PC-3 (cell line): ENCODE measurements at regions not wholly inside any gene's neighbourhood (a gene's known extent, or its start where the extent isn't known, plus 50 kb on each side); places are given as distances from the start of the nearest gene placed in this dataset.

ENCODE experiments used
- CTCF ChIP-seq: fragments of 300-600 bp; sonication (generic); conservative IDR thresholded peaks from 2 replicates; pipeline ENCODE4 v1.5.1; 2017; ENCODE audit warnings: antibody characterized with exemption, low read depth, mild to moderate bottlenecking, low read length
- EZH2phosphoT487 ChIP-seq: fragments of 300-600 bp; sonication (generic); IDR thresholded peaks from 2 replicates; pipeline ENCODE4 v1.6.1; 2018; ENCODE audit warnings: mild to moderate bottlenecking, antibody characterized with exemption, low read length, borderline replicate concordance

DNA sequence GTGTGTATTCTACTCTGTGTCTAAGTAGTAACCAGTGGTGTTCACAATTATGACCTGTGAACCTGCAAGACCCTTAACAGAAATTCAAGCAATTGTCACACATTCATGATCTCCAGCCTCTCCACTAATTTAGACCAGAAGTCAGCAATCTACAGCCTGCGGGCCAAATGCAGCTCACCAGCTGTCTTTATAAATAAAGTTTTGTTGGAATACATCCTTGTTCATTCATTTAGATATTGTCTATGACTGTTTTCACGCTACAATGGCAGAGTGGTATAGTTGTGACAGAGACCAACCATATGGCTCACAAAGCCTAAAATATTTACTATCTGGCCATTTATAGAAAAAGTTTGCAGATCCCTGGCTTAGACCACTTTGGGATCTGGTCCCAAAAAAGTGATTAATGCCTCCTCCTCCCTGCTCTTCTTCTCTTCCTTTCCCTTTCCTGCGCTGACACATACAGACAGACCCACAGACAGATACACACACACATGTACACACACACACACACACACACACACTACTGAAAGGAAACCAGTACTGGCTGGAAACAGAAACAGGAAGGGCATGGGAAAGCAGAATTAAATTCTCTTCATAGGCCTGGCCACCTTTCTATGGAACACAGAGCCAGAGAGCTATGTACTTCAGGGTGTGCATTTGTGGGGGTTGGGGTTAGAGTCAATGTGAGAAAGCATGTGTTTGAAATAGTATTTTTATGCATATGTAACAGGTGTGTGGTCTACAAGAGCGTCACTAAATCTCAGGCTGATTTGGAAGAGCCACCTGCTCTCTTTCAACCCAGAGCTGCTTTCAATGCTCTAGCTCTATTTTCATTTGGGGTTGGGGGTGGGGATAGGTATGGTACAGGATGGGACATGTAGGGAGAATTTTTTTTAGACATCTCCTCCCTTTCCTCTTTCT, 49.7 kb upstream of the TMEM164 start:
- no peak for TF ChIP-seq EZH2phosphoT487
- no peak for TF ChIP-seq CTCF
